Endodermal cell (in vitro differentiated cells): ENCODE measurements at regions not wholly inside any gene's neighbourhood (a gene's known extent, or its start where the extent isn't known, plus 50 kb on each side); places are given as distances from the start of the nearest gene placed in this dataset.

ENCODE experiments used
- DNase-seq: peaks from one replicate; pipeline ENCODE4 v3.0.0-alpha.2; 2017
- H3K27ac ChIP-seq: 2 replicates; pipeline ENCODE4 v1.5.1; 2013; ENCODE audit warnings: mild to moderate bottlenecking, low read depth, low read length, moderate library complexity
- H3K27me3 ChIP-seq: 2 replicates; pipeline ENCODE4 v1.6.1; 2013; ENCODE audit warnings: mild to moderate bottlenecking, low read length, moderate library complexity; ENCODE audit not compliant: insufficient read depth, control insufficient read depth, poor library complexity, severe bottlenecking
- H3K36me3 ChIP-seq: 2 replicates; pipeline ENCODE4 v1.7.0; 2013; ENCODE audit warnings: mild to moderate bottlenecking, low read length, moderate library complexity; ENCODE audit not compliant: control insufficient read depth, insufficient read depth
- H3K4me1 ChIP-seq: one replicate; pipeline ENCODE4 v1.7.0; 2013; ENCODE audit warnings: low read length; ENCODE audit not compliant: control insufficient read depth, insufficient read depth
- H3K4me3 ChIP-seq: 2 replicates; pipeline ENCODE4 v1.5.1; 2013; ENCODE audit warnings: mild to moderate bottlenecking, low read length, moderate library complexity
- H3K9ac ChIP-seq: 2 replicates; pipeline ENCODE4 v1.6.1; 2013; ENCODE audit warnings: mild to moderate bottlenecking, low read length, moderate library complexity; ENCODE audit not compliant: poor library complexity, severe bottlenecking; ENCODE audit errors: extremely low read depth
- H3K9me3 ChIP-seq: 2 replicates; pipeline ENCODE4 v1.6.1; 2013; ENCODE audit warnings: mild to moderate bottlenecking, low read length, moderate library complexity; ENCODE audit not compliant: control insufficient read depth
- H3K27ac Mint-ChIP-seq: 2 replicates; pipeline ENCODE4 v1.8.0; 2020; ENCODE audit warnings: mixed read lengths
- H3K27me3 Mint-ChIP-seq: 2 replicates; pipeline ENCODE4 v1.8.0; 2021; ENCODE audit warnings: mild to moderate bottlenecking, mixed read lengths; ENCODE audit not compliant: insufficient read depth
- H3K36me3 Mint-ChIP-seq: 2 replicates; pipeline ENCODE4 v1.8.0; 2020; ENCODE audit warnings: low read depth, mixed read lengths
- H3K4me1 Mint-ChIP-seq: 2 replicates; pipeline ENCODE4 v1.8.0; 2020; ENCODE audit warnings: mixed read lengths
- H3K4me3 Mint-ChIP-seq: 2 replicates; pipeline ENCODE4 v1.8.0; 2020; ENCODE audit warnings: mild to moderate bottlenecking, moderate library complexity, mixed read lengths
- H3K9me3 Mint-ChIP-seq: 2 replicates; pipeline ENCODE4 v1.8.0; 2020; ENCODE audit warnings: mild to moderate bottlenecking, mixed read lengths
- CTCF ChIP-seq: fragments of 200-600 bp; sonication (generic); conservative IDR thresholded peaks from 2 replicates; pipeline ENCODE4 v1.5.0; 2021; ENCODE audit warnings: antibody characterized with exemption, mild to moderate bottlenecking
- WGBS, 2 experiments: methylation state at CpG; one replicate each; pipeline versions ENCODE4 v1.1.5 to v1.1.7; 2013; ENCODE audit warnings: missing lambda C conversion rate in 2 of 2, mixed read lengths in 1 of 2; ENCODE audit not compliant: insufficient coverage in 1 of 2, insufficient read length in 1 of 2; 5-methylcytosine and 5-hydroxymethylcytosine counted together

- Histone ChIP-seq H3K4me1 (no peaks in the 10 kb centered on the region), H3K27ac (no peak overlapping the region), H3K9me3 (peaks cover 14% of the 10 kb centered on the region), H3K4me3 (no peak overlapping the region), H3K36me3 (no peaks in the 10 kb centered on the region), H3K9ac (no peak overlapping the region), H3K27me3 (peaks cover 6% of the 10 kb centered on the region)
- H3K27me3 Mint-ChIP-seq, result peaks cover 34% of the 10 kb centered on the region
- 87 to 92% methylated on average over 4 to 5 of the region's 5 CpGs for WGBS, 2 experiments
- no peak for DNase-seq
- no peaks in the 10 kb centered on the region for H3K36me3 Mint-ChIP-seq
- H3K9me3 Mint-ChIP-seq, result peaks cover 43% of the 10 kb centered on the region
- H3K4me1 Mint-ChIP-seq, result peaks cover 11% of the 10 kb centered on the region
- TF ChIP-seq CTCF, result no peak
- no peak overlapping the region for H3K27ac Mint-ChIP-seq
- no peak overlapping the region for H3K4me3 Mint-ChIP-seq
Observed at GRCh38 chr22:47654922-47655491, 892.6 kb downstream of the TBC1D22A start.

GRCh38 chr22:47653921-47654320 is 891.5 kb downstream of the TBC1D22A start:
- no peak for DNase-seq
- no peak overlapping the region for H3K27ac ChIP-seq
- no peak overlapping the region for H3K9ac ChIP-seq
- peaks cover 9% of the 10 kb centered on the region for H3K4me1 Mint-ChIP-seq
- H3K4me3 Mint-ChIP-seq, result no peak overlapping the region
- TF ChIP-seq CTCF, result no peak
- no peaks in the 10 kb centered on the region for H3K4me1 ChIP-seq
- peaks cover 14% of the 10 kb centered on the region for H3K9me3 ChIP-seq
- no peaks in the 10 kb centered on the region for H3K36me3 ChIP-seq
- peaks cover 33% of the 10 kb centered on the region for H3K27me3 Mint-ChIP-seq
- 84 to 93% methylated on average over 2 to 3 of the region's 3 CpGs for WGBS, 2 experiments
- peaks cover 6% of the 10 kb centered on the region for H3K27me3 ChIP-seq
- peaks cover 37% of the 10 kb centered on the region for H3K9me3 Mint-ChIP-seq
- H3K4me3 ChIP-seq, result no peak overlapping the region
- no peak overlapping the region for H3K27ac Mint-ChIP-seq
- H3K36me3 Mint-ChIP-seq, result no peaks in the 10 kb centered on the region

- Histone ChIP-seq H3K36me3 (no peaks in the 10 kb centered on the region), H3K9me3 (no peaks in the 10 kb centered on the region), H3K4me3 (no peak overlapping the region), H3K9ac (no peak overlapping the region), H3K27me3 (no peaks in the 10 kb centered on the region), H3K4me1 (no peaks in the 10 kb centered on the region), H3K27ac (no peak overlapping the region)
- H3K4me1 Mint-ChIP-seq, result peaks cover 6% of the 10 kb centered on the region
- DNase-seq, result no peak
- no peak for TF ChIP-seq CTCF
- no peaks in the 10 kb centered on the region for H3K36me3 Mint-ChIP-seq
- peaks cover 21% of the 10 kb centered on the region for H3K9me3 Mint-ChIP-seq
- no peak overlapping the region for H3K4me3 Mint-ChIP-seq
- no peak overlapping the region for H3K27ac Mint-ChIP-seq
- WGBS, 2 experiments, result 83 to 97% methylated on average over 6 of the region's 6 CpGs
- H3K27me3 Mint-ChIP-seq, result peaks cover 33% of the 10 kb centered on the region
Observed at GRCh38 chr22:47651216-47651987, 889.0 kb downstream of the TBC1D22A start.
